OCI-LY7 (cell line): ENCODE measurements at regions not wholly inside any gene's neighbourhood (a gene's known extent, or its start where the extent isn't known, plus 50 kb on each side); places are given as distances from the start of the nearest gene placed in this dataset.

Experiments used
- EZH2phosphoT487 ChIP-seq: fragments of 200-600 bp; sonication (generic); IDR thresholded peaks from 2 replicates; pipeline ENCODE4 v1.6.1; 2018; ENCODE audit warnings: low read depth, borderline replicate concordance, mild to moderate bottlenecking, mixed run types, antibody characterized with exemption, low read length, moderate library complexity, mixed read lengths
- TF ChIP-seq, protein P1 (sequence below): fragments of 200-600 bp; sonication (generic); conservative IDR thresholded peaks from 2 replicates; pipeline ENCODE4 v1.5.1; 2014; ENCODE audit warnings: mild to moderate bottlenecking, antibody characterized with exemption, low read length, moderate library complexity, mixed read lengths

- TF ChIP-seq, protein P1, sequence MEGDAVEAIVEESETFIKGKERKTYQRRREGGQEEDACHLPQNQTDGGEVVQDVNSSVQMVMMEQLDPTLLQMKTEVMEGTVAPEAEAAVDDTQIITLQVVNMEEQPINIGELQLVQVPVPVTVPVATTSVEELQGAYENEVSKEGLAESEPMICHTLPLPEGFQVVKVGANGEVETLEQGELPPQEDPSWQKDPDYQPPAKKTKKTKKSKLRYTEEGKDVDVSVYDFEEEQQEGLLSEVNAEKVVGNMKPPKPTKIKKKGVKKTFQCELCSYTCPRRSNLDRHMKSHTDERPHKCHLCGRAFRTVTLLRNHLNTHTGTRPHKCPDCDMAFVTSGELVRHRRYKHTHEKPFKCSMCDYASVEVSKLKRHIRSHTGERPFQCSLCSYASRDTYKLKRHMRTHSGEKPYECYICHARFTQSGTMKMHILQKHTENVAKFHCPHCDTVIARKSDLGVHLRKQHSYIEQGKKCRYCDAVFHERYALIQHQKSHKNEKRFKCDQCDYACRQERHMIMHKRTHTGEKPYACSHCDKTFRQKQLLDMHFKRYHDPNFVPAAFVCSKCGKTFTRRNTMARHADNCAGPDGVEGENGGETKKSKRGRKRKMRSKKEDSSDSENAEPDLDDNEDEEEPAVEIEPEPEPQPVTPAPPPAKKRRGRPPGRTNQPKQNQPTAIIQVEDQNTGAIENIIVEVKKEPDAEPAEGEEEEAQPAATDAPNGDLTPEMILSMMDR: no peak
- TF ChIP-seq EZH2phosphoT487: no peak
Observed at GRCh38 chr15:85859671-85860070, 64.9 kb upstream of the KLHL25 start.
